GM12865 (cell line): ENCODE measurements at regions not wholly inside any gene's neighbourhood (a gene's known extent, or its start where the extent isn't known, plus 50 kb on each side); places are given as distances from the start of the nearest gene placed in this dataset.

ENCODE experiments used
- DNase-seq: peaks from one replicate; pipeline ENCODE4 v3.0.0; 2010; ENCODE audit warnings: low read depth
- H3K4me3 ChIP-seq: 2 replicates; pipeline ENCODE4 v1.5.1; 2011; ENCODE audit warnings: mild to moderate bottlenecking, low read depth, low read length, control low read depth
- CTCF ChIP-seq: IDR thresholded peaks from 2 replicates; pipeline ENCODE4 v1.5.1; 2011; ENCODE audit warnings: low read length, control low read depth, low read depth, inconsistent platforms; ENCODE audit not compliant: insufficient read depth; ENCODE audit errors: missing control alignments

- no peak overlapping the region for H3K4me3 ChIP-seq
- no peak for DNase-seq
- TF ChIP-seq CTCF, result no peak
Measured at GRCh38 chr11:29263971-29264682, 752.7 kb downstream of the KCNA4 start.

GRCh38 chr11:29261831-29262230, 755.0 kb downstream of the KCNA4 start:
- no peak for DNase-seq
- H3K4me3 ChIP-seq, result no peak overlapping the region
- TF ChIP-seq CTCF, result no peak

- DNase-seq, result no peak
- H3K4me3 ChIP-seq, result no peak overlapping the region
- TF ChIP-seq CTCF, result no peak
Measured at GRCh38 chr11:29260939-29261705, 755.7 kb downstream of the KCNA4 start.

GRCh38 chr11:29258411-29258810, 758.4 kb downstream of the KCNA4 start:
- no peak for TF ChIP-seq CTCF
- no peak for DNase-seq
- no peak overlapping the region for H3K4me3 ChIP-seq

GRCh38 chr11:29256580-29256979, 760.2 kb downstream of the KCNA4 start:
- DNase-seq, result peak; percentile 34
- no peak for TF ChIP-seq CTCF

GRCh38 chr11:29255401-29255800, 761.4 kb downstream of the KCNA4 start:
- TF ChIP-seq CTCF, result no peak
- H3K4me3 ChIP-seq, result no peak overlapping the region
- no peak for DNase-seq

More at GRCh38 chr11:29256580-29256979, 760.2 kb downstream of the KCNA4 start:
- no peak overlapping the region for H3K4me3 ChIP-seq

GRCh38 chr11:29251738-29252137, 765.1 kb downstream of the KCNA4 start:
- TF ChIP-seq CTCF, result no peak
- peak; percentile 34 for DNase-seq
- no peak overlapping the region for H3K4me3 ChIP-seq
